A549 (cell line): ENCODE measurements at regions not wholly inside any gene's neighbourhood (a gene's known extent, or its start where the extent isn't known, plus 50 kb on each side); places are given as distances from the start of the nearest gene placed in this dataset.

Experiments
- CBX8 ChIP-seq: fragments of 200-600 bp; sonication (generic); IDR thresholded peaks from 2 replicates; pipeline ENCODE4 v1.6.1; 2016
- CEBPB ChIP-seq, 2 experiments: fragments of >200 bp in 1 of 2; sonication (Bioruptor Twin) in 1 of 2; formaldehyde crosslinking in 1 of 2; IDR thresholded peaks; 2 replicates each; pipeline ENCODE4 v1.6.1; 2012 to 2016
- CHD4 ChIP-seq: fragments of 200-600 bp; sonication (generic); IDR thresholded peaks from 2 replicates; pipeline ENCODE4 v1.6.1; 2016; ENCODE audit warnings: antibody characterized with exemption, mild to moderate bottlenecking, borderline replicate concordance
- HDAC2 ChIP-seq: fragments of 200-600 bp; sonication (generic); IDR thresholded peaks from 2 replicates; pipeline ENCODE4 v1.6.1; 2016
- JUN ChIP-seq, 2 experiments: fragments of >200 bp; sonication (Bioruptor Twin); formaldehyde crosslinking; IDR thresholded peaks; 2 replicates in 1 of 2; 3 replicates in 1 of 2; pipeline ENCODE4 v1.6.1; 2016 to 2017
- NFE2L2 ChIP-seq: fragments of 150-350 bp; conservative IDR thresholded peaks from 2 replicates; pipeline ENCODE4 v1.6.1; 2014; ENCODE audit warnings: low read length
- POLR2A ChIP-seq: IDR thresholded peaks from 2 replicates; pipeline ENCODE4 v1.6.1; 2012; ENCODE audit warnings: mild to moderate bottlenecking, low read length
- RARB ChIP-seq: fragments of 250-450 bp; sonication (Bioruptor Pico); IDR thresholded peaks from 2 replicates; pipeline ENCODE4 v1.8.0; 2021; ENCODE audit warnings: mild to moderate bottlenecking, moderate library complexity
- REST ChIP-seq: fragments of 200-600 bp; sonication (generic); IDR thresholded peaks from 2 replicates; pipeline ENCODE4 v1.6.1; 2016; ENCODE audit warnings: antibody characterized with exemption, mild to moderate bottlenecking, moderate library complexity
- SMC3 ChIP-seq: fragments of >200 bp; sonication (Bioruptor Twin); formaldehyde crosslinking; IDR thresholded peaks from 3 replicates; pipeline ENCODE4 v1.6.1; 2018; ENCODE audit warnings: inconsistent platforms
- TF ChIP-seq, protein P1 (sequence below): fragments of >200 bp; sonication (Bioruptor Twin); formaldehyde crosslinking; IDR thresholded peaks from 3 replicates; pipeline ENCODE4 v1.5.1; 2016
- TF ChIP-seq, protein P2 (sequence below): IDR thresholded peaks from 2 replicates; pipeline ENCODE4 v1.6.1; 2012
- TF ChIP-seq, protein P3 (sequence below): fragments of 450-650 bp; IDR thresholded peaks from 2 replicates; pipeline ENCODE4 v1.6.1; 2014; ENCODE audit warnings: antibody characterized with exemption

- TF ChIP-seq, protein P1, sequence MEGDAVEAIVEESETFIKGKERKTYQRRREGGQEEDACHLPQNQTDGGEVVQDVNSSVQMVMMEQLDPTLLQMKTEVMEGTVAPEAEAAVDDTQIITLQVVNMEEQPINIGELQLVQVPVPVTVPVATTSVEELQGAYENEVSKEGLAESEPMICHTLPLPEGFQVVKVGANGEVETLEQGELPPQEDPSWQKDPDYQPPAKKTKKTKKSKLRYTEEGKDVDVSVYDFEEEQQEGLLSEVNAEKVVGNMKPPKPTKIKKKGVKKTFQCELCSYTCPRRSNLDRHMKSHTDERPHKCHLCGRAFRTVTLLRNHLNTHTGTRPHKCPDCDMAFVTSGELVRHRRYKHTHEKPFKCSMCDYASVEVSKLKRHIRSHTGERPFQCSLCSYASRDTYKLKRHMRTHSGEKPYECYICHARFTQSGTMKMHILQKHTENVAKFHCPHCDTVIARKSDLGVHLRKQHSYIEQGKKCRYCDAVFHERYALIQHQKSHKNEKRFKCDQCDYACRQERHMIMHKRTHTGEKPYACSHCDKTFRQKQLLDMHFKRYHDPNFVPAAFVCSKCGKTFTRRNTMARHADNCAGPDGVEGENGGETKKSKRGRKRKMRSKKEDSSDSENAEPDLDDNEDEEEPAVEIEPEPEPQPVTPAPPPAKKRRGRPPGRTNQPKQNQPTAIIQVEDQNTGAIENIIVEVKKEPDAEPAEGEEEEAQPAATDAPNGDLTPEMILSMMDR: no peak
- no peak for TF ChIP-seq CHD4
- TF ChIP-seq, protein P2, sequence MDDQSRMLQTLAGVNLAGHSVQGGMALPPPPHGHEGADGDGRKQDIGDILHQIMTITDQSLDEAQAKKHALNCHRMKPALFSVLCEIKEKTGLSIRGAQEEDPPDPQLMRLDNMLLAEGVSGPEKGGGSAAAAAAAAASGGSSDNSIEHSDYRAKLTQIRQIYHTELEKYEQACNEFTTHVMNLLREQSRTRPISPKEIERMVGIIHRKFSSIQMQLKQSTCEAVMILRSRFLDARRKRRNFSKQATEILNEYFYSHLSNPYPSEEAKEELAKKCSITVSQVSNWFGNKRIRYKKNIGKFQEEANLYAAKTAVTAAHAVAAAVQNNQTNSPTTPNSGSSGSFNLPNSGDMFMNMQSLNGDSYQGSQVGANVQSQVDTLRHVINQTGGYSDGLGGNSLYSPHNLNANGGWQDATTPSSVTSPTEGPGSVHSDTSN: no peak
- no peak for TF ChIP-seq SMC3
- TF ChIP-seq CEBPB (IDR thresholded peaks at IDR 0.05): no peak
- no peak for TF ChIP-seq POLR2A
- TF ChIP-seq HDAC2: no peak
- no peak for TF ChIP-seq REST
- TF ChIP-seq RARB (CRISPR knock-in tag): no peak
- TF ChIP-seq CBX8: no peak
- no peak for TF ChIP-seq NFE2L2
- TF ChIP-seq JUN (IDR thresholded peaks at IDR 0.05): no peak
- TF ChIP-seq, protein P3, sequence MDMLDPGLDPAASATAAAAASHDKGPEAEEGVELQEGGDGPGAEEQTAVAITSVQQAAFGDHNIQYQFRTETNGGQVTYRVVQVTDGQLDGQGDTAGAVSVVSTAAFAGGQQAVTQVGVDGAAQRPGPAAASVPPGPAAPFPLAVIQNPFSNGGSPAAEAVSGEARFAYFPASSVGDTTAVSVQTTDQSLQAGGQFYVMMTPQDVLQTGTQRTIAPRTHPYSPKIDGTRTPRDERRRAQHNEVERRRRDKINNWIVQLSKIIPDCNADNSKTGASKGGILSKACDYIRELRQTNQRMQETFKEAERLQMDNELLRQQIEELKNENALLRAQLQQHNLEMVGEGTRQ: no peak
Observed at GRCh38 chr21:20404915-20405314, 593.3 kb upstream of the NCAM2 start.
